ENCODE measurements at regions not wholly inside any gene's neighbourhood (a gene's known extent, or its start where the extent isn't known, plus 50 kb on each side); places are given as distances from the start of the nearest gene placed in this dataset.

DNA sequence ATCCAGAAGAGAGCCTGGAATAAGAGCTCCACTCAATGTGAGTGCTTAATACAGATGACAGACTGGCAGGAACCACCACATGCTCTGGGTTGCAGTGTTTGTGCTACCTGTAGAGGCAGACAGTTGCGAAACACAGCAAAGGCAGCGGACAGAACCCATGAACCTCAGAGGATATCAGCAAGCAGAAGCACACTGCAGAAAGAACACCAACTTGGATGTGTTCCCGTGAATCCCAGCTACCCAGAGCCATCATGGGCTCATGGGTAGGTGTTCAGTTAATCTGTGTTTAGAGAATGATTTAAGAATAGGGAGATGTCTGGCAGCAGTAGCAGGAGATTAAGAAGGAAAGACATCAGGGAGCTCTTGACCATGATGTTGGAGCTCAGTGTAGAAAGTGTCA is 133.3 kb upstream of the FOXQ1 start:
- Histone ChIP-seq H4K20me1 (ENCODE audit: insufficient read depth, low read length) (no peaks in the 10 kb centered on the region), H2AFZ (ENCODE audit: low read length) (no peak overlapping the region), H3K4me3 (ENCODE audit: insufficient read depth, low read length) (no peak overlapping the region), H3K27ac (ENCODE audit: low read depth, low read length) (no peak overlapping the region), H3K9me3 (ENCODE audit: low read depth, low read length) (no peaks in the 10 kb centered on the region), H3K36me3 (ENCODE audit: insufficient read depth, low read length) (no peaks in the 10 kb centered on the region), H3K27me3 (ENCODE audit: insufficient read depth, low read length) (no peaks in the 10 kb centered on the region), H3K4me2 (ENCODE audit: insufficient read depth, low read length) (no peak overlapping the region), H3K4me1 (ENCODE audit: insufficient read depth, low read length) (no peaks in the 10 kb centered on the region), H3K79me2 (ENCODE audit: insufficient read depth, low read length) (no peaks in the 10 kb centered on the region)
- TF ChIP-seq, protein P1, sequence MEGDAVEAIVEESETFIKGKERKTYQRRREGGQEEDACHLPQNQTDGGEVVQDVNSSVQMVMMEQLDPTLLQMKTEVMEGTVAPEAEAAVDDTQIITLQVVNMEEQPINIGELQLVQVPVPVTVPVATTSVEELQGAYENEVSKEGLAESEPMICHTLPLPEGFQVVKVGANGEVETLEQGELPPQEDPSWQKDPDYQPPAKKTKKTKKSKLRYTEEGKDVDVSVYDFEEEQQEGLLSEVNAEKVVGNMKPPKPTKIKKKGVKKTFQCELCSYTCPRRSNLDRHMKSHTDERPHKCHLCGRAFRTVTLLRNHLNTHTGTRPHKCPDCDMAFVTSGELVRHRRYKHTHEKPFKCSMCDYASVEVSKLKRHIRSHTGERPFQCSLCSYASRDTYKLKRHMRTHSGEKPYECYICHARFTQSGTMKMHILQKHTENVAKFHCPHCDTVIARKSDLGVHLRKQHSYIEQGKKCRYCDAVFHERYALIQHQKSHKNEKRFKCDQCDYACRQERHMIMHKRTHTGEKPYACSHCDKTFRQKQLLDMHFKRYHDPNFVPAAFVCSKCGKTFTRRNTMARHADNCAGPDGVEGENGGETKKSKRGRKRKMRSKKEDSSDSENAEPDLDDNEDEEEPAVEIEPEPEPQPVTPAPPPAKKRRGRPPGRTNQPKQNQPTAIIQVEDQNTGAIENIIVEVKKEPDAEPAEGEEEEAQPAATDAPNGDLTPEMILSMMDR (IDR thresholded peaks at IDR 0.05; ENCODE audit: extremely low read depth, low read depth, low read length): no peak
- DNase-seq (ENCODE audit: insufficient read length, low spot score, missing footprints): no peak

DNA sequence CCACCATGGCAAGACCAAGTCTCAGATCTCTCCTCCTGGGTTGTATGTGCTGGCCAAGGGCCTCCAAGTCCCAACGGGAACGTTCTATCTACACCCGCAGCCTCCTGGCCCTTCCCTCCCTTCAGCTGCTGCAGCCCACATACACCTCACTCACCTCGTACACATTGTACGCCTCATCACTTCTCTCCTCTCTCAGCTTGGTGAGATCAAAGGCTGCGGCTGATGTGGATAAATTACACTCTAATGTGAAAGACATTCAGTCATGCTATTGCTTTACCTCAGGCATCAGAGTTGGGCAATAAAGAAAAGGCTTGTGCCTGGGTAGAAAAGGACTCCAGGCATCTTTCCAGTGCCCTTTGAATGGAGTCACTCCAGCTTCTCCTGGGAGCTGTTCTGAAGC is 135.3 kb upstream of the FOXQ1 start:
- Histone ChIP-seq H4K20me1 (ENCODE audit: insufficient read depth, low read length) (no peaks in the 10 kb centered on the region), H3K27me3 (ENCODE audit: insufficient read depth, low read length) (no peaks in the 10 kb centered on the region), H3K4me3 (ENCODE audit: insufficient read depth, low read length) (no peak overlapping the region), H3K36me3 (ENCODE audit: insufficient read depth, low read length) (no peaks in the 10 kb centered on the region), H2AFZ (ENCODE audit: low read length) (no peak overlapping the region), H3K27ac (ENCODE audit: low read depth, low read length) (no peak overlapping the region), H3K4me1 (ENCODE audit: insufficient read depth, low read length) (no peaks in the 10 kb centered on the region), H3K79me2 (ENCODE audit: insufficient read depth, low read length) (no peaks in the 10 kb centered on the region), H3K9me3 (ENCODE audit: low read depth, low read length) (no peaks in the 10 kb centered on the region), H3K4me2 (ENCODE audit: insufficient read depth, low read length) (no peak overlapping the region)
- TF ChIP-seq, protein P1 (IDR thresholded peaks at IDR 0.05; ENCODE audit: extremely low read depth, low read depth, low read length): no peak
- DNase-seq (ENCODE audit: insufficient read length, low spot score, missing footprints): no peak

DNA sequence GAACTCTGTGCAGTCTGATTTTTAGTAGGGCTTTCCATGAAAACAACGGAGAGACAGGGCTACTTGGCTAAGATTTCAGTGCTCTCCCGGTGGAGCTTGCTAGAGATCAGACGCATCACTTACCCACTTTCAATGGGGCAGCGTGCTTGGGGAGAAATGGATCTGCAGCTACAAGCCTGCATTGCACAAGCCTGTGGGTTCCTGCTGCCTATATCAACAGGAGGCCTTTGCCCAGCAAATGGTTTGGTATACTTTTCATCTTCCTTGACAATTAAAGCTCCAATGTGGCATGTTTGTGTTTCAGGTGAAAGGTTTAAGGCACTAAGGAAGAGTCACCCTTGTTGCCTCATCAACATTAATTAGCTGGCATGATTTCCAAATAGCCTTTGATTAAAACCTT is 136.0 kb upstream of the FOXQ1 start:
- Histone ChIP-seq H3K4me2 (ENCODE audit: insufficient read depth, low read length) (no peak overlapping the region), H3K4me1 (ENCODE audit: insufficient read depth, low read length) (no peaks in the 10 kb centered on the region), H3K79me2 (ENCODE audit: insufficient read depth, low read length) (no peaks in the 10 kb centered on the region), H3K36me3 (ENCODE audit: insufficient read depth, low read length) (no peaks in the 10 kb centered on the region), H3K27ac (ENCODE audit: low read depth, low read length) (no peak overlapping the region), H3K27me3 (ENCODE audit: insufficient read depth, low read length) (no peaks in the 10 kb centered on the region), H4K20me1 (ENCODE audit: insufficient read depth, low read length) (no peaks in the 10 kb centered on the region), H2AFZ (ENCODE audit: low read length) (no peak overlapping the region), H3K4me3 (ENCODE audit: insufficient read depth, low read length) (no peak overlapping the region), H3K9me3 (ENCODE audit: low read depth, low read length) (no peaks in the 10 kb centered on the region)
- TF ChIP-seq, protein P1 (IDR thresholded peaks at IDR 0.05; ENCODE audit: extremely low read depth, low read depth, low read length): no peak
- no peak for DNase-seq (ENCODE audit: insufficient read length, low spot score, missing footprints)

DNA sequence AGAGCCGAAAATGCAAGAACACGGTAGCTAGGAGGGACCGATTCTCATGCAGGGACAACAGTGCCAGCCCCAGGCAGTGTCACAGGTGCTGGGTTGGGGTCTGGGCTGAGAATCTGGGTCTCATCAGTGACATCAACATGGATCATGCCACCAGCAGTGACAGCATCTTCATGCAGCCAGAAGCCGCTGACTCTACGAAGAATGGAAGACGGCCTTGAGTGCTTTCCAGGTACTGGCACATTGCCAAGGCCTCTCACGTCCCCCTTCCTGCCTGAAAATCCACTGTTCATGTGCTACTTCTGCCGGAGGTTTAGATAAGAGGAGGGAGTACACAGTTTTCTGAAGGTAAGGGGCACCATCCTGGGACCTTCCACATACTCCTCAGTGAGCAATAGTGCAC is 141.1 kb upstream of the FOXQ1 start:
- Histone ChIP-seq H3K27ac (ENCODE audit: low read depth, low read length) (no peak overlapping the region), H3K4me2 (ENCODE audit: insufficient read depth, low read length) (no peak overlapping the region), H3K4me3 (ENCODE audit: insufficient read depth, low read length) (no peak overlapping the region), H3K4me1 (ENCODE audit: insufficient read depth, low read length) (no peaks in the 10 kb centered on the region), H3K9me3 (ENCODE audit: low read depth, low read length) (no peaks in the 10 kb centered on the region), H3K36me3 (ENCODE audit: insufficient read depth, low read length) (no peaks in the 10 kb centered on the region), H3K27me3 (ENCODE audit: insufficient read depth, low read length) (peaks cover 3% of the 10 kb centered on the region), H3K79me2 (ENCODE audit: insufficient read depth, low read length) (no peaks in the 10 kb centered on the region), H2AFZ (ENCODE audit: low read length) (no peak overlapping the region), H4K20me1 (ENCODE audit: insufficient read depth, low read length) (no peaks in the 10 kb centered on the region)
- DNase-seq (ENCODE audit: insufficient read length, low spot score, missing footprints): no peak
- TF ChIP-seq, protein P1 (IDR thresholded peaks at IDR 0.05; ENCODE audit: extremely low read depth, low read depth, low read length): no peak

All from osteoblast (primary cell).